Neuron (in vitro differentiated cells): ENCODE measurements at regions not wholly inside any gene's neighbourhood (a gene's known extent, or its start where the extent isn't known, plus 50 kb on each side); places are given as distances from the start of the nearest gene placed in this dataset.
"Not testable (repeated sequence)": the region's sequence is repeated elsewhere in the genome, so short reads cannot be mapped to it uniquely, and the experiment has no call there.

Experiments used
- H2AFZ ChIP-seq: one replicate; pipeline ENCODE4 v1.6.1; 2013; ENCODE audit warnings: low read depth, mild to moderate bottlenecking, inconsistent platforms, low read length, moderate library complexity
- H3K27me3 ChIP-seq: one replicate; pipeline ENCODE4 v1.6.1; 2013; ENCODE audit warnings: low read length; ENCODE audit not compliant: insufficient read depth
- H3K36me3 ChIP-seq: one replicate; pipeline ENCODE4 v1.6.1; 2013; ENCODE audit warnings: low read length; ENCODE audit not compliant: insufficient read depth
- H3K4me1 ChIP-seq: one replicate; pipeline ENCODE4 v1.6.1; 2013; ENCODE audit warnings: low read length; ENCODE audit not compliant: insufficient read depth
- H3K4me3 ChIP-seq: 2 replicates; pipeline ENCODE4 v1.5.1; 2013; ENCODE audit warnings: mild to moderate bottlenecking, low read length, moderate library complexity
- H3K9me3 ChIP-seq: one replicate; pipeline ENCODE4 v1.6.1; 2013; ENCODE audit warnings: low read length

DNA sequence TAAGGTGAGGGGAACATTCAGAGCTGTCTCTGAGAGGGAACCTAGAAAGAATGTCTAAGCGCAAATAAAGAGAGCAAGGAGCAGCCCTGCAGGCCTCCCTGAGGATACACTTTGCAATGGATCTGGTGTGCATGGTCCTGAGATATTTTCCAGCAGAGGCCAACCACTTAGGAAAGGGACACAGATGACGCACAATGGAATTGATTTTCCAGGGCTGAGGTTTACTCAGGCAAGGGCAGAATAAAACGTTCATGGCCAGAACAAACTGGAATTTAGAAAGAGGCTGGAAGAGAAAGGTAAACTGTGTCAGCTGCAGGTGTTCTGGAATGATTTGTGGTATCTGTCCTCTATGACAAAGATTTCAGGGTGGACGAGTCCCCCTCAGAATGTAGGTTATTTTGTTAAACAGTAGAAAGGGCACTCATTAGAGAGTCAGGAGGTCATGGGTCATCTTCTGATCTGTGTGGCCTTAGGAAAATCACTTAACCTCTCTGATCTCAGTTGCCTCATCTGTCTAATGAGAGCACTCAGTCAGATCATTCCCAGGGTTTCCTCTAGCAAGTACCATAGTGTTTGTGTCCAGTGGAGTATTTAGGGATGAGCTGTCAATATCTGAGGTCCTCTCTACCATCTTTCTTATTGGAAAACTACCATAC is 61.8 kb upstream of the PGBD5 start:
- H3K4me3 ChIP-seq, result no peak overlapping the region
- no peaks in the 10 kb centered on the region for H3K9me3 ChIP-seq
- H2AFZ ChIP-seq, result no peak overlapping the region

DNA sequence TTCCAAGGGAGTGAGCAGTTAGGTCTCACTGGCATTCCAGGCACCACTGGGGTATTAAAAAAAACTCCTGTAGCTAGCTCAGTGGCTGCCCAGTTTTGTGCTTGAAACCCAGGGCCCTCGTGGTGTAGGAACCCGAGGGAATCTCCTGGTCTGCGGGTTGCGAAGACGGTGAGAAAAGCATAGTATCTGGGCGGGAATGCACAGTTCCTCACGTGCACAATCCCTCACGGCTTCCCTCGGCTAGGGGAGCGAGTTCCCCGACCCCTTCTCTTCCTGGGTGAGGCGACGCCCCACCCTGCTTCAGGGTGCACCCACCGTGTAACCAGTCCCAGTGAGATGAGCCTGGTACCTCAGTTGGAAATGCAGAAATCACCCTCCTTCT is 50.5 kb upstream of the PGBD5 start:
- no peaks in the 10 kb centered on the region for H3K36me3 ChIP-seq
- H2AFZ ChIP-seq, result no peak overlapping the region
- H3K27me3 ChIP-seq, result peaks cover 2% of the 10 kb centered on the region

More for the DNA sequence above, 61.8 kb upstream of the PGBD5 start:
- H3K36me3 ChIP-seq, result no peaks in the 10 kb centered on the region
- H3K27me3 ChIP-seq, result peaks cover 5% of the 10 kb centered on the region
- H3K4me1 ChIP-seq, result no peaks in the 10 kb centered on the region

DNA sequence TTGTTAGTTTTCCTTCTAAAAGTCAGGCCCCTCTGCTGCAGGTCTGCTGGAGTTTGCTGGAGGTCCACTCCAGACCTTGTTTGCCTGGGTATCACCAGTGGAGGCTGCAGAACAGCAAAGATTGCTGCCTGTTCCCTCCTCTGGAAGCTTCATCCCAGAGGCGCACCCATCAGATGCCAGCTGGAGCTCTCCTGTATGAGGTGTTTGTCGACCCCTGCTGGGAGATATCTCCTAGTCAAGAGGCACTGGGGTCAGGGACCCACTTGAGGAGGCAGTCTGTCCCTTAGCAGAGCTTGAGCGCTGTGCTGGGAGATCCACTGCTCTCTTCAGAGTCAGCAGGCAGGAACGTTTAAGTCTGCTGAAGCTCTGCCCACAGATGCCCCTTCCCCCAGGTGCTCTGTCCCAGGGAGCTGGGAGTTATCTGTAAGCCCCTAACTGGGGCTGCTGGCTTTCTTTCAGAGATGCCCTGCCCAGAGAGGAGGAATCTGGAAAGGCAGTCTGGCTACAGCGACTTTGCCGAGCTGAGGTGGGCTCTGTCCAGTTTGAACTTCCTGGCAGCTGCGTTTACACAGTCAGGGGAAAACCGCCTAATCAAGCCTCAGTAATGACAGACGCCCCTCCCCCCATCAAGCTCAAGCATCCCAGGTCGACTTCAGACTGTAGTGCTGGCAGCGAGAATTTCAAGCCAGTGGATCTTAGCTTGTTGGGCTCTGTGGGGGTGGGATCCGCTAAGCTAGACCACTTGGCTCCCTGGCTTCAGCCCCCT is 49.9 kb upstream of the PGBD5 start:
- H3K27me3 ChIP-seq, H3K4me3 ChIP-seq, H3K4me1 ChIP-seq, H3K9me3 ChIP-seq, H2AFZ ChIP-seq, H3K36me3 ChIP-seq: not testable (repeated sequence)

More for the DNA sequence above, 50.5 kb upstream of the PGBD5 start:
- no peaks in the 10 kb centered on the region for H3K9me3 ChIP-seq
- no peaks in the 10 kb centered on the region for H3K4me1 ChIP-seq
- no peak overlapping the region for H3K4me3 ChIP-seq
